ENCODE measurements at regions not wholly inside any gene's neighbourhood (a gene's known extent, or its start where the extent isn't known, plus 50 kb on each side); places are given as distances from the start of the nearest gene placed in this dataset.

GRCh38 chr10:47137311-47137851 lies 162.6 kb upstream of the GDF10 start:
- TF ChIP-seq CTCF (conservative IDR thresholded peaks at IDR 0.05; ENCODE audit: low read depth, low read length) (no peak), EZH2 (IDR thresholded peaks at IDR 0.05; ENCODE audit: borderline replicate concordance, low read depth, low read length, poor library complexity, severe bottlenecking) (no peak)
